Rectal smooth muscle tissue (tissue), 1 donor: ENCODE measurements at regions not wholly inside any gene's neighbourhood (a gene's known extent, or its start where the extent isn't known, plus 50 kb on each side); places are given as distances from the start of the nearest gene placed in this dataset.

Experiments used
- H3K27ac ChIP-seq: one replicate; pipeline ENCODE4 v1.7.0; 2013; ENCODE audit warnings: low read depth, low read length, inconsistent platforms
- H3K27me3 ChIP-seq: one replicate; pipeline ENCODE4 v1.7.0; 2013; ENCODE audit warnings: low read length; ENCODE audit not compliant: control insufficient read depth, insufficient read depth
- H3K36me3 ChIP-seq: one replicate; pipeline ENCODE4 v1.7.0; 2013; ENCODE audit warnings: low read length; ENCODE audit not compliant: control insufficient read depth, insufficient read depth
- H3K4me1 ChIP-seq: one replicate; pipeline ENCODE4 v1.7.0; 2013; ENCODE audit warnings: low read length; ENCODE audit not compliant: control insufficient read depth, insufficient read depth
- H3K4me3 ChIP-seq: one replicate; pipeline ENCODE4 v1.7.0; 2013; ENCODE audit warnings: low read length
- H3K9ac ChIP-seq: one replicate; pipeline ENCODE4 v1.7.0; 2013; ENCODE audit warnings: low read length

DNA sequence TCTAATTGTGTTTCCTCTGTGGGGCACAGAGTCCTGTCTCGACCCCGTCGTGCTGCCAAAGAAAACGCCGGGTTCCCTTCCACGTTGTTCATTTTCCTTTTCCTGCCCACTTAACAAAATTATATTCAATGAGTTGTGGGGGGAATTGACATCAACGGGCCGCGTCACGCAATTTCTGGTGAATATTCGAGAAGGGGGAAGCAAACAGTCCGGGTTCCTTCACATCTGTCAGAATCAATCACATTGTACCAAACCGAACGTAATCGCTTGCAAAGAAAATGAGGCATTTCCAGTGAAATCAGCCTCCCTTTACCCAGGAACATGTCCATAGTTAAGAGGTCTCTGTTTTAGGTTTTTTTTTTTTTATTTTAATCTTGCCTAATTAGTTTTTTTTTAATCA is 243.5 kb downstream of the SHOX start:
- Histone ChIP-seq H3K27ac (no peak overlapping the region), H3K4me3 (no peak overlapping the region), H3K4me1 (no peaks in the 10 kb centered on the region), H3K27me3 (no peaks in the 10 kb centered on the region), H3K9ac (no peak overlapping the region), H3K36me3 (no peaks in the 10 kb centered on the region)

DNA sequence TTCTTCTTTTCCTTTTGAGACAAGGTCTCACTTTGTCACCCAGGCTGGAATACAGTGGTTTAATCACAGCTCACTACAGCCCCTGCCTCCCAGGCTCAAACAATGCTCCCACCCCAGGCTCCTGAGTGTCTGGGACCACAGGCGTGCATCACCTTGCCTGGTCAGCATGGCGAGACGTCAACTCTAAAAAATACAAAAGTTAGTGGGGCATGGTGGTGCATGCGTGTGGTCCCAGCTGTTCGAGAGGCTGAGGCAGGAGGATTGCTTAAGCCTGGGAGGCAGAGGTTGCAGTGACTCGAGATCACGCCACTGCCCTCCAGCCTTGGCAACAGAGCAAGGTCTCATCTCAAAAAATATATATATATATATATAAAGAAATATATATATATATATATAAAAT is 242.4 kb downstream of the SHOX start:
- H3K4me1 ChIP-seq = no peaks in the 10 kb centered on the region
- no peak overlapping the region for H3K4me3 ChIP-seq
- H3K27ac ChIP-seq = no peak overlapping the region
- no peak overlapping the region for H3K9ac ChIP-seq
- H3K27me3 ChIP-seq = no peaks in the 10 kb centered on the region
- no peaks in the 10 kb centered on the region for H3K36me3 ChIP-seq

DNA sequence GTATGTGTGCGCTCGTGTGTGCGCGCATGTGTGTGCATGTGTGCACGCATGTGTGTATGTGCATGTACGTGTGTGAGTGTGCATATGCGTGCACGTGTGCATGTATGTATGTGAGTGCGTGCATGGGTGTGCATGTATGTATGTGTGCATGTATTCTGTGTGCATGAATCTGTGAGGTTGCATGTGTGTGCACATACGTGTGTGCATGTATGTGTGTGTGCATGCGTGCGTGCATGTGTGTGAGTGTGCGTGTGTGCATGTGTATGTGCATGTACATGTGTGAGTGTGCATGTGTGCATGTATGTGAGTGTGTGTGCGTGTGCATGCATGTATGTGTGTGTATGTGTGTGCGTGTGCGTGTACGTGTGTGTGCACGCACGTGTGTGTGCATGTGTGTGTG is 241.5 kb downstream of the SHOX start:
- Histone ChIP-seq H3K4me1 (no peaks in the 10 kb centered on the region), H3K27me3 (no peaks in the 10 kb centered on the region), H3K9ac (no peak overlapping the region)

DNA sequence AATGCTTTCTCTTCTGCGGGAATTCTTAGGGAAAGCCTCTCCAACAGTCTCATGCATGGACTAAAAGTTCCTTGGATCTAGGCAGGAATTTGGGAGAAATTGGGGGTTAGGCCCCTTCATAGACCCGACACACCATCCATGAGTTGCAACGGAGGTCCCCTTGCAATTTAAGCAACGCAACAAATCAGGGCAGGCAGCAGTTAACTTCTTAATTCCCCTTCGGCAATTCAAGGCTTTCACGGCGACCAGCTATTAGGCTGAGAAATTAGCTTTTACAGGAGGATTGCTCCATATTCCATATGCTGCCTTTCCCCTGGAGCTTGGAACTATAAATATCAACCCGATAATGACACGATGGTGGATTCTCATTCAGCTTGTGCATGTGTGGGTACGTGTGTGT is 241.0 kb downstream of the SHOX start:
- Histone ChIP-seq H3K4me3 (no peak overlapping the region), H3K27ac (no peak overlapping the region), H3K4me1 (no peaks in the 10 kb centered on the region), H3K27me3 (no peaks in the 10 kb centered on the region), H3K9ac (no peak overlapping the region), H3K36me3 (no peaks in the 10 kb centered on the region)

More for the DNA sequence above, 241.5 kb downstream of the SHOX start:
- Histone ChIP-seq H3K27ac (no peak overlapping the region), H3K4me3 (no peak overlapping the region), H3K36me3 (no peaks in the 10 kb centered on the region)

DNA sequence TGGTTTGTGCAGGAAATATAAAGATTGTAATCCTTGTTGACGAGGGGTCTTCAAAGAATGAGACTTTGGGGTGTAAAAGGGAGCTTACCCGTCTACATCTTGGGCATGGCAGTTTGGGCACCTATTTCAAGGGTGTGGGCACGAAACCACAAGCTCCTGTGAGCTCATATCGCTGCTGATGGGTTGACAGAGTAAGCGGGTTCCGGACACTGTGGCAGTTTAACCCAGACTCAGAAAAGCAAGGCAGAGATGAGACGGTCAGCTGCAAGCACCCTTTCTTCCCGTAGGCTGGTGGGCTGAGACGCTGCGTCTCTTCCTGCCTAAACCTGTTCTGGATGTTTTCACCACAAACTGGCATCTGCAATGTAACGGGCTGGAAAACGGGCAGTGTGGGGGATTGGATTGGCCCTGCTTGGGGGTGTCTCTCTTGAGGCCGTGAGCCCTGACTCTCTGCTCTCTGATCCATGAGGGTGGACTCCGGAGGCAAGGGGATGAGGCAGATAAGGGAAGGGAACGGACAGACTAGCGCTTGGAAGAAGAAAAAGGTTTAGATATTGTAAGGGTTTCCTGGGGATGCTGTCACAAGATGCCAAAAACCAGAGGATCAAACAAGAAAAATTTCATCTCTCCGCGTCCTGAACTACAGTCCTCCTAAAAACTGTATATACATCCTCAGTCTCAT is 237.5 kb downstream of the SHOX start:
- Histone ChIP-seq H3K4me3 (no peak overlapping the region), H3K36me3 (no peaks in the 10 kb centered on the region)

DNA sequence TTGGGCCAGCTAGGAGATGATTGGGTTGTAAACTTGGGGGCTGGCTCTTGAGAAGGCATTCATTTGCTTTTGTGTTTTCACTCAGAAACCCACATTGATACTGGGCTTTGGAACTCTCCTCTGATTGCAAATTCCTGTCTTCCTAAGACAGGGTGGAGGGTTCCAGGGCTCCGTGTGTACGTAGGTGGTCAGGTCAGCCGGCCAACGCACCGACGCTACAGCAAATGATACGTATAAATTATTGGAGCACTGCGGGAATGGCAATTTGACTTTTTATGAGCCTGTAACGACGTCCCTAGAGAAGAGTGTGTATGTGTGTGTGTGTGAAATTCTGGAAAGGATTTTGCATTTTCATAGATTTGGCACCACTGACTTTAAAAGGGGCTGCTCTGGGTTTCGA is 236.9 kb downstream of the SHOX start:
- Histone ChIP-seq H3K9ac (no peak overlapping the region), H3K4me1 (no peaks in the 10 kb centered on the region), H3K36me3 (no peaks in the 10 kb centered on the region), H3K27ac (no peak overlapping the region), H3K4me3 (no peak overlapping the region), H3K27me3 (no peaks in the 10 kb centered on the region)

More for the DNA sequence above, 237.5 kb downstream of the SHOX start:
- Histone ChIP-seq H3K27ac (no peak overlapping the region), H3K4me1 (no peaks in the 10 kb centered on the region), H3K9ac (no peak overlapping the region), H3K27me3 (no peaks in the 10 kb centered on the region)

DNA sequence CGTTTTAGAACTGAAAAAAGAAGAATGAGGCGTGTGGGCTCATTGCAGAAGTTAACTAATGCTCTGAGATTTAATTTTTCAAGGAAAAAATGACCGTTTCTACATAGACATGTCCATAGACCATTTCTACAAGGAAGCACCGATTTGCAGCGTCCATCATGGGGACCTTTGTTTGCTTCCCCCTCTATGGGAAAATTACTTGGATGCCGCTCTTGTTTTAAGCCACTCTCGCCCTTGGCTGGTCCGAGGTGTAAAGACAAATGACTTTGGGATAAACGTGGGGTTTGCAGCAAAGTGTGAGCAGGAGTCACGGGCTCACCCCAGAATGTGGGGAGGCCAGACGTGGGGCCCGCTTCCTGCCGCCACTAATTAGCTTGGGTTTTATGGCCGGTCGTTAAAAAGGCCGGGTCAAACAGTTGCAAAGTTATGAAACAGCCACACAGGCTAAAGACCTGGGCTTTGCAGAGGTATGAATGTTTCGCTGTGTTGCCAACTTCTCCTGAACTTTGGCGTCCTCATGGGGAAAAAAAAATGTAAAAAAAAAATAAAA is 235.9 kb downstream of the SHOX start:
- H3K27ac ChIP-seq = no peak overlapping the region
- no peaks in the 10 kb centered on the region for H3K4me1 ChIP-seq
- no peak overlapping the region for H3K4me3 ChIP-seq
- H3K36me3 ChIP-seq = no peaks in the 10 kb centered on the region
- no peak overlapping the region for H3K9ac ChIP-seq
- H3K27me3 ChIP-seq = no peaks in the 10 kb centered on the region

DNA sequence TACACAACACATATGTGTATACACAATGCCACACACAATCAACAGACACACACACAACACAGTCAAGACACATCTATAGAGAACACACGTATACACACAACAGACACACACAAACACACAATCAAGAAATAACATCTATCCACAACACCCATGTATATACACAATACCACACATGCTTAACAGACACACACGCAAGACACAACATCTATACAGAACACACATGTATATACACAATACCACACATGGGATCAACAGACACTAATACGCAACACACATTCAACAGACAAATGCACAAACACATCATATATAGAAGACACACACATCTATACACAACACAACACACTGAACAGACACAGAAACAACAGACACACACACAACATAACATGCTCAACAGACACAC is 234.8 kb downstream of the SHOX start:
- Histone ChIP-seq H3K9ac (no peak overlapping the region), H3K36me3 (no peaks in the 10 kb centered on the region), H3K27ac (no peak overlapping the region), H3K4me1 (no peaks in the 10 kb centered on the region), H3K27me3 (no peaks in the 10 kb centered on the region), H3K4me3 (no peak overlapping the region)

DNA sequence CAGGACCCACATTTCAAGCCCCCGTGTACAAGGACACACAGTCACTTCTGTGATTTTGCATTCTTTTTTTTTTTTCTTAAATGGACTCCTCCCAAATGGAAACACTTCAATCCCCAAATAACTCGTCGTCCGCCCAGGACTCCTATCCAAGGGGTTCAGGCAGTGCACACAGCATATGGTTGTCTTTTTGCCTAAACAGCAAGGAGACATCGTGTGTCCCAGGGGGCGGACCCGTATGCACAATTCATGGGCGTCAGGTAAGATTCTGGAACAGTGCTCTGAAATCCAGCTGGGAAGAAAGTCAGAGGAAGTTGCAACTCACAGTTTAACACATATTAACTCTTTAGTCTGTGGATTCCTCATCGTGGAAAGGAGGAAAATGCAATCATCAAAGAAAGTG is 231.3 kb downstream of the SHOX start:
- no peak overlapping the region for H3K27ac ChIP-seq
- no peaks in the 10 kb centered on the region for H3K36me3 ChIP-seq
- no peak overlapping the region for H3K4me3 ChIP-seq
- no peaks in the 10 kb centered on the region for H3K27me3 ChIP-seq
- no peaks in the 10 kb centered on the region for H3K4me1 ChIP-seq
- H3K9ac ChIP-seq = no peak overlapping the region

DNA sequence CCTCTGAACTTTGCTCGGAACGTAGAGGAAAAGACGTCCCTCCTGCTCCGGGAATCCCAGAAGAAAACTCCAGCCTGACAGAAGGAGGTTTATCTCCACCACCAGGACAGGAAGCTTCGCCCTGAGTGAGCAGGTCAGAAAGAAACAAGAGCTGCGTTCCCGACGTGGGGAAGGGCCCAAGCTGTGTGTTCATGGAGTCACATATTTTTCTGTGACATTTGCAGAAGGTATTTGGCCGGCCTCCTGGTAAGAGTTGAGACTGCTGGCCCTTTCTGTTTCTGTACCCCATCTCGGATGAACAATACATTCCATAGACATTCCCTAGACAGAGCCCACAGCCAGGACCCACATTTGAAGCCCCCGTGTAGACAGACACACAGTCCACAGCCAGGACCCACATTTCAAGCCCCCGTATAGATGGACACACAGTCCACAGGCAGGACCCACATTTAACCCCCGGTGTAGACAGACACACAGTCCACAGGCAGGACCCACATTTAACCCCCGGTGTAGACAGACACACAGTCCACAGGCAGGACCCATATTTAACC is 230.8 kb downstream of the SHOX start:
- no peak overlapping the region for H3K4me3 ChIP-seq

DNA sequence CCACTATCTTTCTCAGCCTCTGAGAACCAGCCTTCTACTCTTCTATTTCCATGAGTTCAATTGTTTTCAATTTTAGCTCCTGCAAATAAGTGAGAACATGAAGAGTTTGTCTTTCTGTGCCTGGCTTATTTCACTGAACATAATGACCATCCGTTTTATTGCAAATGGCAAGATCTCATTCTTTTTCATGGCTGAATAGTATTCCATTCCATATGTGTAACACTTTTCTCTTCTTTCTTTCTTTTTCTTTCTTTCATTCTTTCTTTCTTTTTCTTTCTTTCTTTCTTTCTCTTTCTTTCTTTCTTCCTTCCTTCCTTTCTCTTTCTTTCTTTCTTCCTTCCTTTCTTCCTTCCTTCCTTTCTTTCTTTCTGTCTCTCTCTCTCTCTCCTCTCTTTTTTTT is 228.7 kb downstream of the SHOX start:
- Histone ChIP-seq H3K27ac (no peak overlapping the region), H3K4me1 (no peaks in the 10 kb centered on the region), H3K4me3 (no peak overlapping the region), H3K27me3 (no peaks in the 10 kb centered on the region), H3K9ac (no peak overlapping the region), H3K36me3 (no peaks in the 10 kb centered on the region)

More for the DNA sequence above, 230.8 kb downstream of the SHOX start:
- H3K36me3 ChIP-seq = no peaks in the 10 kb centered on the region
- no peak overlapping the region for H3K27ac ChIP-seq
- H3K4me1 ChIP-seq = no peaks in the 10 kb centered on the region
- H3K27me3 ChIP-seq = no peaks in the 10 kb centered on the region
- no peak overlapping the region for H3K9ac ChIP-seq

DNA sequence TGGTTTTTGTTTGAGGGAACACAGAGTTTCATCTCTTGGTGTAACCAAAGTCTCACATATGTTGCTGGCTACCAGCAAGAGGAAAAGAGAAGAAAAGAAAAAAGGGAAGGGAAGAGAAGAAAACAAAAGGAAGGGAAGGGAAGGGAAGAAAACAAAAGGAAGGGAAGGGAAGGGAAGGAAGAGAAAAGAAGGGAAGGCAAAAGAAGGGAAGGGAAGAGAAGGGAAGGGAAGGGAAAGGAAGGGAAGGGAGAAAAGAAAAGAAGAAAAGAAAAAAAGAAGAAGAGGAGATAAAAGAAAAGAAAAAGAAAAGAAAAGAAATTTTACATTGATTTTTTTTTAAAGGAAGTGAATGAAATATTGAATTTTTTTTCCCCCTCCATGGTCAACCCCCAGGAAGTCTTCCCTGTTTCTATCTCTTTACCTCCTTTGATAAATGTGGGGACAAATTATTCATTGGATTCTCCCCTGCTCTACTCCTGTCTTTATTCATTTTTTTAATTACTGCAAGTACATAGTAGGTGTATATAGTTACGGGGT is 228.0 kb downstream of the SHOX start:
- H3K27ac ChIP-seq = no peak overlapping the region
- no peak overlapping the region for H3K4me3 ChIP-seq
- H3K27me3 ChIP-seq = no peaks in the 10 kb centered on the region
- H3K9ac ChIP-seq = no peak overlapping the region
- H3K4me1 ChIP-seq = no peaks in the 10 kb centered on the region
- no peaks in the 10 kb centered on the region for H3K36me3 ChIP-seq

DNA sequence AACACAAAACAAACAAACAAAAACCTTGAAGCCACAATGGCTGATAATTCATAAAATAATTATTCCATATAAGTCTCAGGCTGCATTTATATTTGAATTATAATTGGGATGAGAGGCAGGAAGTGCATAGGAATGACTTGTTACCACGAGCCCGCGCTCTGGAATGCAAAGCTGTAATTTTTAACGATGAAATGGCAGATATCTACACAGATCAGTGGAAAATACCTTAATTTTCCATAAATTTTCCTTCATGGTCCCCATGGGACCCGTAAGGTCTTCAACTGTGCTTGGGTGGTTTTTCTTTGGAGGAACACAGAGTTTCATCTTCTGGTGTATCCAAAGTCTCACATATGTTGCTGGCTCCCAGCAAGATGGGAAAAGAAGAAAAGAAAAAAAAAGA is 226.8 kb downstream of the SHOX start:
- Histone ChIP-seq H3K4me3 (no peak overlapping the region), H3K27me3 (no peaks in the 10 kb centered on the region), H3K36me3 (no peaks in the 10 kb centered on the region), H3K4me1 (no peaks in the 10 kb centered on the region), H3K27ac (no peak overlapping the region), H3K9ac (no peak overlapping the region)
